CD4-positive, alpha-beta T cell treated with Interferon alpha-2 for 1 hour (primary cell): ENCODE measurements at regions not wholly inside any gene's neighbourhood (a gene's known extent, or its start where the extent isn't known, plus 50 kb on each side); places are given as distances from the start of the nearest gene placed in this dataset.
"Not testable (repeated sequence)": the region's sequence is repeated elsewhere in the genome, so short reads cannot be mapped to it uniquely, and the experiment has no call there.

Experiments
- DNase-seq, 2 donors: peaks; one replicate each; pipeline ENCODE4 v3.0.0-alpha.2; 2020 to 2022

GRCh38 chr2:53257287-53257686 lies 510.3 kb upstream of the CHAC2 start:
- DNase-seq = no peak

GRCh38 chr2:53253244-53253643 lies 514.4 kb upstream of the CHAC2 start:
- DNase-seq = no peak

GRCh38 chr2:53252115-53252514 lies 515.5 kb upstream of the CHAC2 start:
- DNase-seq = no peak

GRCh38 chr2:53247956-53248735 lies 519.5 kb upstream of the CHAC2 start:
- DNase-seq = no peak

GRCh38 chr2:53243430-53243829 lies 524.2 kb upstream of the CHAC2 start:
- no peak for DNase-seq

GRCh38 chr2:53242090-53242489 lies 525.5 kb upstream of the CHAC2 start:
- no peak for DNase-seq

- DNase-seq = no peak
These were observed 531.6 kb upstream of the CHAC2 start for GRCh38 chr2:53235836-53236582.

- no peak for DNase-seq
These were observed 533.1 kb upstream of the CHAC2 start for GRCh38 chr2:53234548-53234903.

GRCh38 chr2:53233759-53234547 lies 533.7 kb upstream of the CHAC2 start:
- DNase-seq = no peak

- DNase-seq = peak in 1 of 2 donors; percentile 3
These were observed 535.7 kb upstream of the CHAC2 start for GRCh38 chr2:53231908-53232307.

- no peak for DNase-seq
These were observed 536.9 kb upstream of the CHAC2 start for GRCh38 chr2:53230691-53231090.

GRCh38 chr2:53227535-53227934 lies 540.1 kb upstream of the CHAC2 start:
- no peak for DNase-seq

GRCh38 chr2:53220969-53221368 lies 546.6 kb upstream of the CHAC2 start:
- no peak for DNase-seq

GRCh38 chr2:53217250-53217649 lies 550.4 kb upstream of the CHAC2 start:
- no peak for DNase-seq

GRCh38 chr2:53216805-53217204 lies 550.8 kb upstream of the CHAC2 start:
- no peak for DNase-seq

- no peak for DNase-seq
These were observed 555.0 kb upstream of the CHAC2 start for GRCh38 chr2:53212576-53212975.

GRCh38 chr2:53211201-53211774 lies 556.3 kb upstream of the CHAC2 start:
- DNase-seq = no peak

GRCh38 chr2:53210538-53210937 lies 557.1 kb upstream of the CHAC2 start:
- DNase-seq = no peak

GRCh38 chr2:53209679-53210458 lies 557.7 kb upstream of the CHAC2 start:
- no peak for DNase-seq

- no peak for DNase-seq
These were observed 558.8 kb upstream of the CHAC2 start for GRCh38 chr2:53208815-53209214.

- DNase-seq = not testable (repeated sequence)
These were observed 561.4 kb upstream of the CHAC2 start for GRCh38 chr2:53206226-53206625.

GRCh38 chr2:53202063-53202462 lies 565.5 kb upstream of the CHAC2 start:
- DNase-seq = no peak
